Endothelial cell of umbilical vein (primary cell): ENCODE measurements at regions not wholly inside any gene's neighbourhood (a gene's known extent, or its start where the extent isn't known, plus 50 kb on each side); places are given as distances from the start of the nearest gene placed in this dataset.

Experiments used
- BruUV-seq: library from RNA; stranded (reverse); fragments of 400-500 nt; replicated peaks from 2 replicates; lab custom pipeline; 2021; lab: Mats Ljungman, UMichigan
- CTCF ChIA-PET: fragments of 300-600, 350-600 bp; sonication (Branson Sonifier 250); formaldehyde crosslinking; loops from one replicate; lab custom pipeline; 2021; ENCODE audit warnings: antibody characterized with exemption, inconsistent platforms; lab: Charles Lee
- POLR2A ChIA-PET: fragments of 300-600, 350-600 bp; sonication (Branson Sonifier 250); formaldehyde crosslinking; loops from one replicate; lab custom pipeline; 2021; ENCODE audit warnings: antibody characterized with exemption, inconsistent platforms; lab: Charles Lee
- DNase-seq: peaks from one replicate; pipeline ENCODE4 v3.0.0-alpha.2; 2011; ENCODE audit warnings: low read depth, low spot score
- FAIRE-seq: peaks from 2 replicates; lab custom pipeline; 2011; peaks lifted over from hg19 to GRCh38; lab: Jason Lieb, UNC
- H2AFZ ChIP-seq: 2 replicates; pipeline ENCODE4 v1.6.0; 2012; ENCODE audit warnings: low read depth, low read length, control low read depth, inconsistent platforms
- H3K27ac ChIP-seq: 2 replicates; pipeline ENCODE4 v1.5.1; 2011; ENCODE audit warnings: low read depth, mild to moderate bottlenecking, control low read depth, low read length, moderate library complexity; ENCODE audit not compliant: insufficient read depth
- H3K27me3 ChIP-seq, 2 experiments: 2 replicates each; pipeline versions ENCODE4 v1.6.0 to v1.6.1; 2011; ENCODE audit warnings: low read length in 2 of 2, mixed read lengths in 1 of 2; ENCODE audit not compliant: control insufficient read depth in 2 of 2, insufficient read depth in 2 of 2
- H3K36me3 ChIP-seq, 2 experiments: 2 replicates in 1 of 2; 3 replicates in 1 of 2; pipeline ENCODE4 v1.5.1; 2011; ENCODE audit warnings: low read length in 2 of 2, mild to moderate bottlenecking in 1 of 2, moderate library complexity in 1 of 2; ENCODE audit not compliant: control insufficient read depth in 2 of 2, insufficient read depth in 2 of 2; ENCODE audit errors: extremely low read depth in 1 of 2
- H3K4me1 ChIP-seq: 3 replicates; pipeline ENCODE4 v1.5.1; 2011; ENCODE audit warnings: mild to moderate bottlenecking, low read length; ENCODE audit not compliant: control insufficient read depth, insufficient read depth; ENCODE audit errors: extremely low read depth
- H3K4me2 ChIP-seq: 2 replicates; pipeline ENCODE4 v1.6.1; 2011; ENCODE audit warnings: low read length, control low read depth, mixed read lengths; ENCODE audit not compliant: insufficient read depth
- H3K4me3 ChIP-seq, 3 experiments: fragments of 200-600 bp in 1 of 3; sonication (generic), shearing (Covaris generic) in 1 of 3; replicated peaks in 1 of 3; 2 replicates each; pipeline ENCODE4 v1.5.1; 2011 to 2016; ENCODE audit warnings: control low read depth in 3 of 3, low read length in 3 of 3, mild to moderate bottlenecking in 2 of 3, inconsistent platforms in 1 of 3, low read depth in 1 of 3, moderate library complexity in 1 of 3; ENCODE audit not compliant: insufficient read depth in 1 of 3
- H3K79me2 ChIP-seq: 2 replicates; pipeline ENCODE4 v1.6.0; 2012; ENCODE audit warnings: low read length, inconsistent platforms; ENCODE audit not compliant: control insufficient read depth, insufficient read depth
- H3K9ac ChIP-seq: replicated peaks from 2 replicates; pipeline ENCODE3; 2011; ENCODE audit warnings: low read length, control low read depth; ENCODE audit not compliant: insufficient read depth; ENCODE audit errors: extremely low read depth
- H3K9me1 ChIP-seq: replicated peaks from 3 replicates; pipeline ENCODE4 v1.6.0; 2011; ENCODE audit warnings: mild to moderate bottlenecking, low read length; ENCODE audit not compliant: control insufficient read depth, insufficient read depth; ENCODE audit errors: extremely low read depth
- H3K9me3 ChIP-seq: replicated peaks from 2 replicates; pipeline ENCODE4 v1.5.1; 2012; ENCODE audit warnings: low read length, inconsistent platforms; ENCODE audit not compliant: control insufficient read depth, insufficient read depth
- H4K20me1 ChIP-seq: replicated peaks from 2 replicates; pipeline ENCODE3; 2011; ENCODE audit warnings: mild to moderate bottlenecking, low read length; ENCODE audit not compliant: control insufficient read depth, insufficient read depth; ENCODE audit errors: extremely low read depth
- EZH2 ChIP-seq: IDR thresholded peaks from 2 replicates; pipeline ENCODE4 v1.6.1; 2012; ENCODE audit warnings: borderline replicate concordance, low read depth, mild to moderate bottlenecking, moderate library complexity, low read length, inconsistent platforms; ENCODE audit not compliant: severe bottlenecking
- FOS ChIP-seq: IDR thresholded peaks from 2 replicates; pipeline ENCODE4 v1.6.1; 2011; ENCODE audit warnings: mild to moderate bottlenecking, low read length, moderate library complexity, borderline replicate concordance; ENCODE audit not compliant: insufficient read depth
- GATA2 ChIP-seq: IDR thresholded peaks from 2 replicates; pipeline ENCODE4 v1.7.0; 2011; ENCODE audit warnings: low read depth, mild to moderate bottlenecking, moderate library complexity, mixed read lengths, low read length; ENCODE audit not compliant: insufficient read length, insufficient read depth
- JUN ChIP-seq: IDR thresholded peaks from 2 replicates; pipeline ENCODE4 v1.6.1; 2011; ENCODE audit warnings: borderline replicate concordance, low read depth; ENCODE audit not compliant: insufficient read length, insufficient read depth
- MYC ChIP-seq: IDR thresholded peaks from one replicate; pipeline ENCODE4 v1.6.1; 2011; ENCODE audit warnings: mild to moderate bottlenecking, low read depth, low read length
- POLR2A ChIP-seq: IDR thresholded peaks from 2 replicates; pipeline ENCODE4 v1.6.1; 2012; ENCODE audit warnings: low read depth, mild to moderate bottlenecking, control low read depth, low read length
- POLR2AphosphoS5 ChIP-seq: IDR thresholded peaks from 2 replicates; pipeline ENCODE4 v1.6.1; 2012; ENCODE audit warnings: low read depth, mild to moderate bottlenecking, control low read depth, low read length, moderate library complexity; ENCODE audit not compliant: insufficient read depth
- dilution Hi-C: fragments of 300-500 bp; cut with MboI; formaldehyde crosslinking; loops from one replicate; pipeline ENCODE4 v1.15.0; 2019; ENCODE audit warnings: low sequenced_read_pairs; ENCODE audit not compliant: extremely low pct_ligation_motif_present
- intact Hi-C: fragments of 100-400 bp; cut with micrococcal nuclease; formaldehyde crosslinking; loops from one replicate; pipeline ENCODE4 v1.10.0; 2022
- TF ChIP-seq, protein P1 (sequence below): IDR thresholded peaks from 2 replicates; pipeline ENCODE4 v1.6.1; 2011; ENCODE audit not compliant: insufficient read depth, insufficient read length
- TF ChIP-seq, protein P2 (sequence below), 2 donors: IDR thresholded peaks; 1 replicate in 1 of 2; 2 replicates in 1 of 2; pipeline ENCODE4 v1.5.1; 2011; ENCODE audit warnings: low read length in 2 of 2, mild to moderate bottlenecking in 2 of 2, moderate library complexity in 2 of 2, control low read depth in 1 of 2, inconsistent platforms in 1 of 2, low read depth in 1 of 2; ENCODE audit not compliant: insufficient read depth in 1 of 2; ENCODE audit errors: extremely low read depth in 1 of 2

DNA sequence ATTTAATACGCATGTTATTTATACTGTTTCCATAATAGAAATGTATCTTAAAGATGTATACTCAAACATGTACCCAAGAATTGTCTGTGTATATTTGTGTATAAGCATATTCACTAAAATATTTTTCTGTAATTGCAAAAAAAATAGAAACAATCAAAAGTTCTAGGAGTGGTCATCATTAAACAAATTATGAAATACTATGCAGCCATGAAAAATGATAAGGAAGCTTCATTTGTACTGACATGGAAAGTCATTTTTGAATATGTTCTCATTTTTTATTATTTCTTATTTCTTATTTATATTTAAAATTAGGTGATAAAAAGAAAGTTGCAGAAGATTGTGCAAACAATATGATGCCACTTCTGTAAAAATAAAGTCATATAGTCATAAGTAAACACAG lies 400.0 kb upstream of the AUTS2 start:
- H3K9me1 ChIP-seq: no peaks in the 10 kb centered on the region

DNA sequence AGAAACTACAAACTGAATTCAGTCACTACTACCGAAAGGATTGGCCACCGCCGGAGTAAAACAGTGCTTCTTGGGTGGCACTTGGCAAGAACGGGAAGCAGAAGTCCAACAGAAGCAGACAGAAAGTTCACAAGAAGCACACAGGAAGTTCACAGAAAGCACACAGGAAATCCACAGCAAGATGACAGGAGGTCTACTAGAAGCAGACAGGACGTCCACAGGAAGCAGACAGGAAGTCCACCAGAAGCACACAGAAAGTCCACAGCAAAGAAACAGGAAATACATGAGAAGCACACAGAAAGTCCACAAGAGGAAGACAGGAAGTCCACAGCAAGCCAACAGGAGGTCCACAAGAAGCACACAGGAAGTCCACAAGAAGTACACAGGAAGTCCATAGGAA lies 399.2 kb upstream of the AUTS2 start:
- no peak for DNase-seq
- no peak for FAIRE-seq
- no peak overlapping the region for H3K4me2 ChIP-seq
- no peaks in the 10 kb centered on the region for H4K20me1 ChIP-seq
- no peak overlapping the region for H2AFZ ChIP-seq
- no TSS peak for BruUV-seq
- no peak overlapping the region for H3K4me3 ChIP-seq
- dilution Hi-C loops: no loop called here
- no peaks in the 10 kb centered on the region for H3K4me1 ChIP-seq
- H3K9me1 ChIP-seq: no peaks in the 10 kb centered on the region
- intact Hi-C loops: no loop called here
- no peak overlapping the region for H3K27ac ChIP-seq
- ChIA-PET CTCF (no interaction called here), POLR2A (no interaction called here)
- TF ChIP-seq POLR2A (no peak), GATA2 (no peak), MYC (no peak), EZH2 (no peak), POLR2AphosphoS5 (no peak), FOS (no peak), JUN (no peak)
- TF ChIP-seq, protein P1, sequence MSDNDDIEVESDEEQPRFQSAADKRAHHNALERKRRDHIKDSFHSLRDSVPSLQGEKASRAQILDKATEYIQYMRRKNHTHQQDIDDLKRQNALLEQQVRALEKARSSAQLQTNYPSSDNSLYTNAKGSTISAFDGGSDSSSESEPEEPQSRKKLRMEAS: no peak
- TF ChIP-seq, protein P2, sequence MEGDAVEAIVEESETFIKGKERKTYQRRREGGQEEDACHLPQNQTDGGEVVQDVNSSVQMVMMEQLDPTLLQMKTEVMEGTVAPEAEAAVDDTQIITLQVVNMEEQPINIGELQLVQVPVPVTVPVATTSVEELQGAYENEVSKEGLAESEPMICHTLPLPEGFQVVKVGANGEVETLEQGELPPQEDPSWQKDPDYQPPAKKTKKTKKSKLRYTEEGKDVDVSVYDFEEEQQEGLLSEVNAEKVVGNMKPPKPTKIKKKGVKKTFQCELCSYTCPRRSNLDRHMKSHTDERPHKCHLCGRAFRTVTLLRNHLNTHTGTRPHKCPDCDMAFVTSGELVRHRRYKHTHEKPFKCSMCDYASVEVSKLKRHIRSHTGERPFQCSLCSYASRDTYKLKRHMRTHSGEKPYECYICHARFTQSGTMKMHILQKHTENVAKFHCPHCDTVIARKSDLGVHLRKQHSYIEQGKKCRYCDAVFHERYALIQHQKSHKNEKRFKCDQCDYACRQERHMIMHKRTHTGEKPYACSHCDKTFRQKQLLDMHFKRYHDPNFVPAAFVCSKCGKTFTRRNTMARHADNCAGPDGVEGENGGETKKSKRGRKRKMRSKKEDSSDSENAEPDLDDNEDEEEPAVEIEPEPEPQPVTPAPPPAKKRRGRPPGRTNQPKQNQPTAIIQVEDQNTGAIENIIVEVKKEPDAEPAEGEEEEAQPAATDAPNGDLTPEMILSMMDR (IDR thresholded peaks at IDR 0.05; ENCODE audit: extremely low read depth in 1 of 2, insufficient read depth in 1 of 2, low read depth in 1 of 2, low read length in 2 of 2): no peak
- no peaks in the 10 kb centered on the region for H3K79me2 ChIP-seq
- H3K36me3 ChIP-seq: no peaks in the 10 kb centered on the region
- no peaks in the 10 kb centered on the region for H3K27me3 ChIP-seq
- H3K9ac ChIP-seq: no peak overlapping the region
- no peaks in the 10 kb centered on the region for H3K9me3 ChIP-seq

More for the DNA sequence above, 400.0 kb upstream of the AUTS2 start:
- Histone ChIP-seq H3K9ac (no peak overlapping the region), H3K4me3 (no peak overlapping the region), H3K27ac (no peak overlapping the region), H3K9me3 (no peaks in the 10 kb centered on the region), H3K4me2 (no peak overlapping the region), H2AFZ (no peak overlapping the region), H3K27me3 (no peaks in the 10 kb centered on the region), H3K79me2 (no peaks in the 10 kb centered on the region), H3K36me3 (no peaks in the 10 kb centered on the region), H4K20me1 (no peaks in the 10 kb centered on the region), H3K4me1 (no peaks in the 10 kb centered on the region)
- TF ChIP-seq EZH2 (no peak), JUN (no peak), POLR2A (no peak)
- DNase-seq (no peak), FAIRE-seq (no peak)
- POLR2A ChIA-PET: no interaction called here
- CTCF ChIA-PET: no interaction called here
- intact Hi-C loops (no loop called here), dilution Hi-C loops (no loop called here)
- no TSS peak for BruUV-seq
